NCI-H1105 treated with DMSO at 0.1 percent for 48 hours (cell line): ENCODE measurements at regions not wholly inside any gene's neighbourhood (a gene's known extent, or its start where the extent isn't known, plus 50 kb on each side); places are given as distances from the start of the nearest gene placed in this dataset.
"Not testable (repeated sequence)": the region's sequence is repeated elsewhere in the genome, so short reads cannot be mapped to it uniquely, and the experiment has no call there.

Source experiments
- DNase-seq: peaks from one replicate; lab custom pipeline; 2025; lab: John Stamatoyannopoulos, UW

- no peak for DNase-seq
Measured at GRCh38 chr12:25384038-25384892, 133.5 kb upstream of the KRAS start.

DNA sequence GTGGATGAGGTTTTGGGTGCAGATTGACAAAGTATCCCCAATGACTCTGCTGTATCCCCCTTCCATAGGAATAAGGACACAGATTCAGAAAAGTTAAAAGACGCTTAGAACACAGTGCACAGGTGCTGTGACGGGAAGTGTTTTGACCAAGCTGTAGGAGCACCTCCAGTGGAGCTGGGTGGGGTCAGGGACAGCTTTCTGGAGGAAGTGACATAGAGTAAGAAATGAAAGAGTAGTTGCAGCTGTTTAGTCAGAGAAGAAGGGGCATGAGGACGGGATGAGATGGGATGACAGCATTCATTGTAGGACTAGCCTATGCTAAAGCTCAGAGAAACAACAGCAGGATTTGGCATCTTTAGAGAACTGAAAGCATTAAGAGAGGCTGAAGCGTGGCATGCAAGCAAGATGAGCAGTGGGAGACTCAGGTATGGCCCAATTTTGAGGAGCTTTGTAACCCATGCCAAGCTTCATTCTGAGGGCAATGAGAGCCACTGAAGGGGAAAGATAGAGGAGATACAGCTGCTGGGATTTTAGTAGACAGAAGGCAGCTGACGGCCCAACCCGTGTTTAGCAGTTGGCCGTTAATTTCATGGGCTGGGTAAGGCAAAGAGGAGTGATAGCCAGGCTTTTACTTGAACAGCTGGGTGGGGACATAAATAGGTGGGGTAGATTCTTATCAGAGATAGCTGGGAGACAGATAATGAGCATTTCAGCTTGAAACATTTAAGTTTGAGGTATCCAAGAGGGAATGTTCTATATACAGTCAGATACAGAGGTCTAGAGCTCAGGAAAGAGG, 131.8 kb upstream of the KRAS start:
- DNase-seq: no peak

DNA sequence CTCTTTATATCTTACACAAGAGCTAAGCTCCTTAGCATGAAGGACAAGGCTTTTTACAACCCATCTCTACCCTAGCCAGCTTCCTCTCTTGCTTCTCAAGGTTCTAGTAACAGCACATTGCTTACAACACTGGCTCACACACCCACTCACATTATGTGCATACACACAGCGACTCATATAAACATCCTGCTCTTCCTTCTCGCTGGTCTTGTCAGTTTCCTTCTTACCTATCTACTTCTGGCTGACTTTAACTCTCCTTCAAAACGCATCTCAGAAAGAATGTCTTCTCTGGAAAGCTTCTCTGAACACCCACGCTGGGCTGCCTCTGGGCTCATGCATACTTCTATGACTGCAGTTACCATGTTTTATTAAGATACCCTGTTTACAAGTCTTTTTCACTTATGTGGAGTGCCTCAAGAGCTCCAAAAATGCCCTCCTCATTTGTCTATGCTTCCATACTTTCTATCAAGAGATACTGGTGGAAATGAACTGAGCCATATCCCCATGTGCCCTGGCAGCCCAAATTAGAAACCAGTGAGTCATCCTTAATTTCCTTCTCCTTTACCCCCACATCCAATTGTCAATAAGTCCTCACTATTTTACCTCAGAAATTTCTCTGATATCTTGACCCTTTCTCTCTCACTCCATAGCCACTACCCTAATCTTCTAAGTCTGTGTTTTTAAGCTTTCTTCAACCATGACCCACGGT, 126.9 kb upstream of the KRAS start:
- no peak for DNase-seq

GRCh38 chr12:25376985-25377384, 126.3 kb upstream of the KRAS start:
- no peak for DNase-seq

GRCh38 chr12:25376407-25376806, 125.7 kb upstream of the KRAS start:
- DNase-seq: no peak

DNA sequence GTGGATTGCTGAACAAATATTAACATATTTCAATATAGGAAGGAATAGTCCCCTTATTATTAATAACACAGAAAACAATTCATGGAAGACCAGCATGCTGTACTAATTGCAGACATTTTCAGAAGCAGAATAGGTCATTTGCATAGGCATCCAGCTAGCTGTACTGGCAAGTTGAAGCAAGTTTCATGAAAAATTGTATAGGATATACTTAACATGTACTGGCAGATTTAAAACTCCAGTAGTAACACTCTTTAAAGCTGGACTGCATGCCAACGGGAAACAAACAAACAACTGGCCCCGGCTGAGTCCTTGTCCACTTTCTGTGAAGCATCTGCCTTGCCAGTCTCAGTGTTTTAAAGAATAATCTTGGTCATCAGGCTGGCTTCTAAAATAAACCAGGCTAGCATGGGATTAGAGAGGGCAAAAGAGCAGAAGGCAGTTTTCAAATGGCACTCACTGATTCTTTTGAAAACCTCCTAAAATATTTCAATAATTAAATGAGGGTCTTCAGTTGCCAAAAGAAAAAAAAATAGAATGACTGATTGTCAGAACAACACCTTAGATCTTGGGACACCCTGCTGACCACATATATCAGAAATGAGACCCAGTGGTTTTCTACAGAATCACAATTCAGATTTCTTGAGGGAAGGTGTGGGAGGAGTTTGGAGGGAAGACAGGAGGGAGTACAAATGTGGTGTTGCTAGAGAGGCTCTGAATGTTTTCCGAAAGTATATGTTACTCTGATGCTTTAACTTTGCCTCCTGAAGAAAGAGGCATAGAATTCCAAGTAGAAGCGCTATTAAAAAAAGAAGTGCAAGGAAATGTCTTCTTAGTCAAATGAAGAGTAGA, 122.5 kb upstream of the KRAS start:
- DNase-seq: no peak

- DNase-seq: no peak
Measured at GRCh38 chr12:25372002-25372401, 121.3 kb upstream of the KRAS start.

DNA sequence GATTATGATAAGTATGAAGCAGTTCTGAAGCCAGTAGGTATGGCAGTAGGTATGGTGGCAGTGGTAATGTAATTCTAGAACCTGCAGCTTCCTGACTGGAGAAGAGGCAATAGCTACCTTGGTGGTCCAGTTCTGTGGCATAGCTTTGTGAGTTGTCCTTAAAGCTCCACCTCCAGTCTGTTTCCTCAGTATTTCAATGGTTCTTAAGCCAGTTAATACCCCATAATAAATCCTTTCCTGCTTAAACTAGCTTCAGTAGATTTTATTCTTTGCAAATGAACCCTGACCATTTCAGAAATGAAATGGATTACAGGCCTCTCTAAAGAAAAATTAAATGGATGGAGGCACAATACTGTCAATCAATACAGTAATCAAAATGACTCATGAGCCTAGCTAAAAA, 117.8 kb upstream of the KRAS start:
- no peak for DNase-seq

DNA sequence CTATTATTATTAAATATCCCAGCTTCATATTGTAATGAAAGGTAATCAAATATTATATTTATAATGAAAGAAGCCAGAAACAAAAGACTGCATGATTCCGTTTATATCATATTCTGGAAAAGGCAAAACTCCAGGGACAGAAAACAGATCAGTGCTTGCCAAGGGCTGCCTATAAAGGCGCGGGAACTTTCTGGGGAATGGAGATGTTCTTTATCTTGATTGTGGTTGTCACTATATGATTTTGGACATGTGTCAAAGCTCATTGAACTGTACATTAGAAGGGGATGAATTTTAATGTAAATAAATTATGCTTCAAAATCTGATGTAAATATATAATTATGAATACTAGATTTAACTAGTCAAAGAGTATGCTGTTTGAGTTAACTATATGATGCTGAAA, 115.4 kb upstream of the KRAS start:
- no peak for DNase-seq

- no peak for DNase-seq
Measured at GRCh38 chr12:25365340-25365730, 114.6 kb upstream of the KRAS start.

DNA sequence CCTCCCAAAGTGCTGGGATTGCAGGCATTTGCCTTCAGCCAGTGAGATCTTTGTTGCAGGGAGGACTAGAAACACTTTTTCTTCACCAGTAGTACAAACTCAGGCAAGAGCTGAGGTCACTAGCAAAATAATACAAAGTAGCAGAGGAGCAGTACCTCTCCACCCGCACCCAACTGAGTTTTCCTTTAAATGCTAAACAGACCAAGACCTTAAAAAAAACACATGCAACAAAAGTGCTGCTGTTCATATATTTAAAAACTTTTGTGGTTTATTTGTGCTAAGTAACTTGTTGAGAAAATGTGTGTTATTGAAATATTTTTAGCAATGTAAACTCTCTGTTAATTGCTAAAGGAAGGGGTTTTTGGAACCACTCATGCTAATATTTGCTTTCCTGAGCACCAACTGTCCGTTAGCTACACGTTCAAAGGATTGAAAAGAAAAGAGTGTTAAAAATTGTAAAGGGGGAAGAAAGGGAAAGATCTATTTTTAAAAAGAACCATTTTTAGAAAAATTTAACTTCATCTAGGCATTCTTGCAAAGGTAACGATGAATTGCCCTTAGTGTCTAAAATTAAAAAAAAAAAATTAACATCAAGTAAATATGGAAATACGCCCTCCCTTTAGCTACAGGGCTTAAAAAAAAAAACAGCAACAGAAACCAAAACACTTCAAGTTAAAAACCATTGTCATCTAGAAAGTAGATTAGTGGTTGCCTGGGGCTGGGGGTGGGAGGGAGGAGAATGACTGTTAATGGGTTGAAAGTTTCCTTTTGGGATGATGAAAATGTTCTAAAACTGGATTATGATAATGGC, 114.0 kb upstream of the KRAS start:
- DNase-seq: no peak

DNA sequence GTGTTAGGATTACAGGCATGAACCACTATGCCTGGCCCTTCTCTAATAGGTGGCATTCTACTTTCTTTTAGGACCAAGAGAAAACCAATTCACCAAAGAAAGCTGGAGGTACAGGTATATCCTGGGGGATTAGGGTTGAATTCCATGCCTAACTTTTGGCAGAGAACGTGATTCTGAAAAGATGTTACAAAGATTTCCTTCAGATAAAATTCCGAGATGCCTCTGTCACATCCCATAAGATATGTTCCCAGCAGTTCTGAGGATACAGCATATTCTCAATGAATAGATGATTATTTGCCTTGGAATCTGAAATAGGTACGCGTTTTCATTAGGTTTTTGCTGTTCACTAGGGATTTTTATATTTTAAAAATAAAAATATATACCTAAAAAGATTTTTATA, 111.9 kb upstream of the KRAS start:
- DNase-seq: no peak

DNA sequence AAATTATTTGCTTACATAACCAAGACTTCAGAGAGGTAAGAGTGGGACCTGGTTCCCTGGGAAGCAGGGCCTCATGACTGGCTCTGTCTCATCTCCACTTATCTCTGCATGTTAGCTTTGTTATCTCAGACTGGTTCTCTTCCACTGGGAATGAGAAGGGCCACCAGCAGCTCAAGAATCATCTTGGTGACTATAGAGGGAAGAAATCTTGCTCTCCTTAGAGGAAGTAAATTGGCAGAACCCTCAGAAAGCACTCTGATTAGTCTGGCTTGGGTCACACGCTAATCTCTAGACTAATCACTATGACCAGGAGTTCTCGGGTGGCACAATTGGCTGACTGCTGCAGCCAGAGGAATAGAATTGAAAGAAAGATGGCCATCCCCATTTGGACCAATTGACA, 110.8 kb upstream of the KRAS start:
- DNase-seq: no peak

DNA sequence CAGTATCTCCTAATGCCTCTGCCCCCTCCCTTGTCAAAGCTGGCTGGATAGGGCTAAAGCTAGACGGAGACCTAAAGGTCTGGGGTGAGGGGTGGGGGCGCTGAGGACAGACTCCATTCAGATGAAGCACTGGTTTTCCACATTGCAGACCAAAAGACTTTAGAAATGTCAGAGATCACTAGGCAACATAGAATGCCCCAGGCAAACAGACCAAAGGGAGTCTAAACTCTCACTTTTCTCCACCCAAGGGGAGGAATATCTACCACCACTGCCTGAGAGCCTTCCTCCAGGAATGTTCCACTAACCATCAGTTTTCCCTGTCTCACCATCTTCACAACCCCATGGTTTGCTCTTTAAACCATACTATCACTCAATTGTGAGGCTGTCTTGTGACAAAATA, 106.9 kb upstream of the KRAS start:
- DNase-seq: no peak

DNA sequence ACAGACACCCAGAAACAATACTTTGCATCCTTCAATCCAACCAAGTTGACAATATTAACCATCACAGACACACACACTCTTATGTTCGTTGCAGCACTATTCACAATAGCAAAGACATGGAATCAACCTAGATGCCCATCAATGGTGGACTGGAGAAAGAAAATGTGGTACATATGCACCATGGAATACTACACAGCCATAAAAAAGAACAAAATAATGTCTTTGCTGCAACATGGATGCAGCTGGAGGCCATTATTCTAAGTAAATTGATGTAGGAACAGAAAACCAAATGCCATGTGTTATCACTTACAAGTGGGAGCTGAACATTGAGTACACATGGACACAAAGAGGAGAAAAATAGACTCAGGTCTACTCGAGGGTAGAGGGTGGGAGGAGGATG, 102.2 kb upstream of the KRAS start:
- not testable (repeated sequence) for DNase-seq

DNA sequence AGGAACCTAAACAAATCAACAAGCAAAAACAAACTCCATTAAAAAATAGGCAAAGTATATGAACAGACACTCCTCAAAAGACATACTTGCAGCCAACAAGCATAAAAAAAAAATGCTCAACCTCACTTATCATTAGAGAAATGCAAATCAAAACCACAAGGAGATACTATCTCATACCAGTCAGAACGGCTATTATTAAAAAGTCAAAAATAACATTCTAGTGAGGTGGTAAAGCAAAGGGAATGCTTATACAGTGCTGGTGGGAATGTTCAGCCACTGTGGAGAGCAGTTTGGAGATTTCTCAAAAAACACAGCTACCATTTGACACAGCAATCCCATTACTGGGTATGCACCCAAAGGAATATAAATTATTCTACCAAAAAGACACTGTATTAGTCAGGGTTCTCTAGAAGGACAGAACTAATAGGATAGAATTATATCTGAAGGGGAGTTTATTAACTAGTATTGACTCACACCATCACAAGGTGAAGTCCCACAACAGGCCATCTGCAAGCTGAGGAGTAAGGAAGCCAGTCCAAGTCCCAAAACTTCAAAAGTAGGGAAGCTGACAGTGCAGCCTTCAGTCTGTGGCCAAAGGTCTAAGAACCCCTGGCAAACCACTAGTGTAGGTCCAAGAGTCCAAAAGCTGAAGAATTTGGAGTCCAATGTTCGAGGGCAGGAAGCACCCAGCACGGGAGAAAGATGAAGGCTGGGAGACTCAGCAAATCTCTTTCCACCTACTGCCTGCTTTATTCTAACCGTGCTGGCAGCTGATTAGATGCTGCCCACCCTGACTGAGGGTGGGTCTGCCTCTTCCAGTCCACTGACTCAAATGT, 101.6 kb upstream of the KRAS start:
- no peak for DNase-seq

DNA sequence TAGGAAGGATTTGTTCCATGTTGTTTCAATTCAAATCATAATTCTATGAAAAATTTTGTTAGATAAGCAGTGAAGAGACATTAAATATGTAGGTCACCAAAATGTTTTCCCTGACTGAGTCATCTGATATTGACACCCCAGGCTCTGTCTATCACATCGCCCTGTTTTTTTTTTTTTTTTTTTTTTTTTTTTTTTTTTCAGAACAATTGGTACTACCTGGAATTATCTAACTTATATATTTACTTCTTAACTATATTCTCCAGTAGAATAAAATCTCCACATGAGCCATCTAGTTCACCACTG, 97.8 kb upstream of the KRAS start:
- no peak for DNase-seq

- no peak for DNase-seq
Measured at GRCh38 chr12:25347716-25348592, 97.2 kb upstream of the KRAS start.

GRCh38 chr12:25341877-25342276, 91.1 kb upstream of the KRAS start:
- not testable (repeated sequence) for DNase-seq
